ENCODE measurements at regions not wholly inside any gene's neighbourhood (a gene's known extent, or its start where the extent isn't known, plus 50 kb on each side); places are given as distances from the start of the nearest gene placed in this dataset.

- Histone ChIP-seq H3K4me1 (ENCODE audit: control insufficient read depth in 5 of 5, insufficient read depth in 5 of 5, low read length in 5 of 5) (peaks cover 0 to 11% (median 2%) of the 10 kb centered on the region in 5 donors), H3K27ac (ENCODE audit: low read depth in 1 of 2, low read length in 1 of 2) (no peak overlapping the region), H3K27me3 (ENCODE audit: control insufficient read depth in 3 of 3, insufficient read depth in 3 of 3, low read length in 2 of 3) (no peaks in the 10 kb centered on the region), H3K9me3 (ENCODE audit: control insufficient read depth in 4 of 4, insufficient read depth in 3 of 4, low read length in 3 of 4) (no peaks in the 10 kb centered on the region), H3K9ac (ENCODE audit: insufficient read depth in 1 of 2, low read length in 2 of 2) (no peak overlapping the region), H3K36me3 (ENCODE audit: control insufficient read depth in 4 of 4, insufficient read depth in 4 of 4, low read length in 4 of 4) (no peaks in the 10 kb centered on the region), H3K4me3 (no peak overlapping the region)
- WGBS, 2 donors, result 84 to 94% methylated on average over 4 of the region's 4 CpGs
- no peak for ATAC-seq (ENCODE audit: insufficient read depth, low FRiP score)
- TF ChIP-seq CTCF (IDR thresholded peaks at IDR 0.05; ENCODE audit: control extremely low read depth, extremely low read depth), result no peak
- DNase-seq, result peak in 1 of 3 donors; percentile 4
Observed at GRCh38 chr2:64718250-64718885, 64.7 kb upstream of the SERTAD2 start.

GRCh38 chr2:64720535-64721319 is 67.0 kb upstream of the SERTAD2 start:
- Histone ChIP-seq H3K9ac (ENCODE audit: insufficient read depth in 1 of 2, low read length in 2 of 2) (no peak overlapping the region), H3K9me3 (ENCODE audit: control insufficient read depth in 4 of 4, insufficient read depth in 3 of 4, low read length in 3 of 4) (no peaks in the 10 kb centered on the region), H3K27me3 (ENCODE audit: control insufficient read depth in 3 of 3, insufficient read depth in 3 of 3, low read length in 2 of 3) (no peaks in the 10 kb centered on the region), H3K4me1 (ENCODE audit: control insufficient read depth in 5 of 5, insufficient read depth in 5 of 5, low read length in 5 of 5) (peaks cover 0 to 11% (median 2%) of the 10 kb centered on the region in 5 donors), H3K4me3 (no peak overlapping the region), H3K36me3 (ENCODE audit: control insufficient read depth in 4 of 4, insufficient read depth in 4 of 4, low read length in 4 of 4) (no peaks in the 10 kb centered on the region), H3K27ac (ENCODE audit: low read depth in 1 of 2, low read length in 1 of 2) (no peak overlapping the region)
- WGBS, 2 donors, result 31 to 43% methylated on average over 5 of the region's 5 CpGs
- no peak for TF ChIP-seq CTCF (IDR thresholded peaks at IDR 0.05; ENCODE audit: control extremely low read depth, extremely low read depth)
- peak in 1 of 3 donors; percentile 6 for DNase-seq
- ATAC-seq (ENCODE audit: insufficient read depth, low FRiP score), result no peak

GRCh38 chr2:64721320-64721623 is 67.6 kb upstream of the SERTAD2 start:
- Histone ChIP-seq H3K9me3 (ENCODE audit: control insufficient read depth in 4 of 4, insufficient read depth in 3 of 4, low read length in 3 of 4) (no peaks in the 10 kb centered on the region), H3K4me3 (no peak overlapping the region), H3K9ac (ENCODE audit: insufficient read depth in 1 of 2, low read length in 2 of 2) (no peak overlapping the region), H3K27ac (ENCODE audit: low read depth in 1 of 2, low read length in 1 of 2) (no peak overlapping the region), H3K27me3 (ENCODE audit: control insufficient read depth in 3 of 3, insufficient read depth in 3 of 3, low read length in 2 of 3) (no peaks in the 10 kb centered on the region), H3K4me1 (ENCODE audit: control insufficient read depth in 5 of 5, insufficient read depth in 5 of 5, low read length in 5 of 5) (peaks cover 0 to 11% (median 2%) of the 10 kb centered on the region in 5 donors), H3K36me3 (ENCODE audit: control insufficient read depth in 4 of 4, insufficient read depth in 4 of 4, low read length in 4 of 4) (no peaks in the 10 kb centered on the region)
- TF ChIP-seq CTCF (IDR thresholded peaks at IDR 0.05; ENCODE audit: control extremely low read depth, extremely low read depth), result no peak
- DNase-seq, result no peak
- WGBS, 2 donors, result 78% methylated on average over 5 of the region's 5 CpGs
- ATAC-seq (ENCODE audit: insufficient read depth, low FRiP score), result no peak
